ENCODE measurements at regions not wholly inside any gene's neighbourhood (a gene's known extent, or its start where the extent isn't known, plus 50 kb on each side); places are given as distances from the start of the nearest gene placed in this dataset.

- no peak for DNase-seq
Observed at GRCh38 chr12:24721191-24721590, 227.7 kb downstream of the BCAT1 start.

DNA sequence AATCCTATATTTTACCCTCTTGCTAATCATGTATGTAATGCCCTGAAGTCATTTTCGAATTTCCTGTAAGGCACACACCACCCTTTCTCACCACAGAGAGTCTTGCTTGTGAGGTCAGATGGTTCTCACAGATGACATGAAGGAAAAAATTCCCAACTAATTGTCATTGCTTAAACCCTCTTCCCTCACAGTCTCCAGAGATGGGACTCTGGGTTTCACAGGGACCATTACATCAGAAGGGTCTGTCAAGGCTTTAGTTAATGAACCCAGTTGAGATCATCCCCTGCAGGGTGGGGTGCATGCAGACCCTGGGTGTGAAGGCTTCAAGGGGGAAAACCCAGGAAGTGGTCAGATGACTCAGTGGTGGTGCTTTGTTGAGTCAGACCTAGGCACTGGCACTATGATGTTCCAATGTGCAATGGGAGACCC is 229.6 kb downstream of the BCAT1 start:
- DNase-seq, result peak; percentile 23

DNA sequence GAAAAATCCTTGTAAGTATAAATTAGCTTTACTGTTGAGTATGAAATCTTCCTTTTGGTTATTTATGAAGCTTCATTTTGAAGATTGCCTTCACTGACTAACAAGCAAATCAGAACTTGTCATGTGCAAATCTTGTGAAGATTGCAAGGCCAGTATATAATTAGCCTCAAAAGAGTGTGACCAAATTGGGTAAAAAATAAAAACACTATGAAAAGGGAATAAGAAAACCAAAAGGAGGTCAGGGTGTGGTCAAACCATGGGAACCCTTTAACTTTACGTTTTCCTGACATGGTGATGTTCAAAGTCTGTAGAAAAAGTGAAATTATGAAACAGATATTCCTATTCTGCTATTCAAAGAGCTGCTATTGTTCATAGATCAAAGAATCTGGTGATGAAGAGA is 230.3 kb downstream of the BCAT1 start:
- no peak for DNase-seq

- no peak for DNase-seq
Observed at GRCh38 chr12:24714237-24714636, 234.7 kb downstream of the BCAT1 start.

DNA sequence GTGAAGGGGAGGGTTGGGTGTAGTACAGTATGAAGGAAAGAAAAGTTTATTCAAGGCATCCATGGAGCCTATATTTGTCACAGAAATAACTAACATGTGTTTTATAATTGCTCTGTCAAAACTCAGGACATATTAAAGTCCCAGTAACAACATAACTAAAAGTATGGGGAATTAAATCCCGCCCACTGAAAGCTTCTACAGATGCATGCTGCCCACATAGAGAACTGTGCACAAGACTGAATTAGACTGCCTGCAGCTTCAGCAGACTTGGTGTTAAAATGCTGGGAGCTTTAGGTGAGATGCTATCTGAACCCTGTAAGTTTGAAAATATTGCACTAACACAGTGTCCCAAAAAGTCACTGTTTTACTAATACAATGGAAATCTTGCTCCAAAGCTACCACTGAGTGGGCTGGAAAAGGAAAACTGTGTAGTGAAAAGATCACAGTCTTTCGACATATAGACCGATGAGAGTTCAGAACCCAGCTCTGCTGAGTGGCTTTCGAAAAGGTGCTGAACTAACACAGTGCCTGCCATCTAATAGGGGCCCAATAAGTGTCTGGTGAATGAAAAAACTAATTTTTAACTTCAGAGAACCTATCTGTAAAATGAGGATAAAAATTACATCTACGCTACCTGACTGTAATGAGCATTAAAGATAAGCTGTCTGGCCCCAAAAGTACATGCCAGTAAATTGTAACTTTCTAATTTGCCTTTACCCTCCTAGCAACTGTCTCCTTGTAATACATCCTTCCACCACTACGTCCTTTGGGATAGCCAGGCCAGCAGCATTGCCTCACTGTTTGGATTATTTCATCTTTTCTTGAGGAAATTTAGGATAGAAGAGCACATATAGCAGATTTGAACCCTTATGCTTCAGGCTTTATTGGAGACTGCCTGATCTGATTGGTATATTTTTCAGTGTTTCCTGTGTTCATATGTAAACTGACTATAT is 237.6 kb downstream of the BCAT1 start:
- no peak for DNase-seq

- DNase-seq, result no peak
Observed at GRCh38 chr12:24709216-24709615, 239.7 kb downstream of the BCAT1 start.

GRCh38 chr12:24708718-24709117 is 240.2 kb downstream of the BCAT1 start:
- DNase-seq, result no peak

DNA sequence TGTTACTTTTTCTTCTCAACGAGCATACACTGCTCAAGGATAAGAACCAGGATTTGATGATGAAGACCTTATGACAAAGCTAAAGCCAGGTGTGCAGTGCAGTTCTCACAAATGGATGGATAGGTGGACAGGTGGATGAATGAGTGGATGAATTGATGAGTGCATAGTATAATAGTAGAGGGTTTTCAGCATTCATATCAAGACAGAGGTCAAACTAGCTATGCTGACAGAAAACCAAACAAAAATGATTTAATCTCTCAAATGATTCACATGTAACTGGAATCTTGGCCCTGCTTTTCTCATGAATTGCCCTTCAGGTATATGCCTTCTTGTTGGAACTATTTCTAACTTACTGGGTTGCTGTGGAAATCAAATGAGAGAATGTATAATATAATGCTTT is 240.9 kb downstream of the BCAT1 start:
- no peak for DNase-seq

DNA sequence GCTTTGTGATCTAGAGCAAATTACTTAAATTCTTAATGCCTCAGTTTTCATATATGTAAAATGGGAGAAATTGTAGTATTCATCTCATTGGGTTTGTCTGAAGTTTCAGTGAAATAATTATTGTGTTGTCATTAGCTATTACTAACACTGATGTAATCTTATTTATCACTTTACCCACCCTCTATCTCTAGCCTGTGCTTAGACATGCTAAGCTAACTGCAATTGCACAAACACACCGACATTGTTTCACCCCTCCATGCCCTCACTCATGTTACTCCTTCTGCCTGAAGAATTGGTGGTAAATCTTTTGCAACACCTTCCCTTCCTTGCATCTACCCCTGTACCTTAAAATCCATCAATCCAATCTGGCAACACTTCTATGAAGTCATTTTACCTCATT is 241.6 kb downstream of the BCAT1 start:
- no peak for DNase-seq

DNA sequence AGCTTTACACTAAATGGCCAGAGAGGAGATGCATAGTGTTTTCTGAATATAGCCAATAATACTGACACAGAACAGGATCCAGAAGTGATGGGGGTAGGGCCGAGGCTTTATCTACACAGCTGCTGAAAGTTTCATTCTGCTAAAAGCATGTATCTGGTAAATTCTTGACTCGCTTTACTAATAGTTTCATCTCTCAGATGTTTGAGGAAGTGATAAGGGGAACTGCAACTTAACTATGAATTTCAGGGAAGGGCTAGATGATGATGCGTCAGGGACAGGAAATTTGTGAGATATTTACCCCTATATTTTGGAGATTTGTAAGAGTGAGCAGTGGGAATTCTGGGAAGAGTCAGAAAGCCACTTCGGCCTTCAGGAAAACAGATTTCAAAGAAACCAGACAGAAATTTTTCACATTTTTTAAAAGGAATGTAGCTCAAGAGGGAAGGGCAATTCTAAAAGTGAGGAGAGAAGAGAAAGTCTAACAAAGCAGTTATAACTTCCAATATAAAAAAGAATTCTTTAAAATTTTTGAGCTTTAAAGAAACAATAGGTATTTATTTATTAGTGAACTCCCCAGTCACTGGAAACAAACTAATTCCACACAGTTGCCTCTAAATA is 243.1 kb downstream of the BCAT1 start:
- no peak for DNase-seq

- no peak for DNase-seq
Observed at GRCh38 chr12:24705216-24705615, 243.7 kb downstream of the BCAT1 start.

GRCh38 chr12:24701343-24701742 is 247.6 kb downstream of the BCAT1 start:
- no peak for DNase-seq

DNA sequence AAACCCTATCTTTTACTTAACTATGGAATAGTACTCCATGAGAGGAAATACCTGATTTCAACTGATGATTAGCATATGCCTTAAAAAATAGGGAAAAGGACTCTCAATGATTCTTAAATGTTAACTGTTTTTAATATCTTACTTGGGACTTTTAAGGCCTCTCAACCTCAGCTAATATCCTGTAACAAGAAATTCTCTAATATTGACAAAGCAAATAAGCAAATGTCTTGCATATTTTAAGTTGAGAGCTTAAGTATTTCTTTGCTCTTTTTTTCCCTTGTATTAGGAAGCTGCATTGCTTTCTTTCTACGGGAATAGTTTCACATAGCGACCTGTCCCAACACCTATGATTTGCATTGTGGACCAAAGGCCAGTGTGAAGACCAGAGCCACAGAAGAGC is 249.9 kb downstream of the BCAT1 start:
- no peak for DNase-seq

DNA sequence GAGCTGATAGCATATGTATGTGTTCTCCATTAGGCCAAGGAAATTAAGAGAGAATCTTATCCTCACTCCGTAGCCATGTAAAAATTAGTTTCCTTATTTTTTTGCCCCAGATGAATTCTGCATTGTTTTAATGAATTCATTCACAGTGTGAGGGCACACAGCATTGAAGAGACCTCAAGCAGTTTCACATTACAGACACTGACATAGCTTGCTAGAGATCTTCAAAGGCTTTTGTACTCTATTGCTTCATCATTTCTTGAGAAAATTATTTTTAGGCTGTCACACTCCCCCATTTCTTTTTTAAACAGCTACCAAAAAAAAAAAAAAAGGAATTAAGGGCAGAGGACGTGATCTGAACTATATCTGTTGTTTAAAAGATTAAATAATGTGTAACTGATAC is 251.1 kb downstream of the BCAT1 start:
- DNase-seq, result no peak

GRCh38 chr12:24697295-24697694 is 251.6 kb downstream of the BCAT1 start:
- no peak for DNase-seq

- DNase-seq, result no peak
Observed at GRCh38 chr12:24696800-24697199, 252.1 kb downstream of the BCAT1 start.

GRCh38 chr12:24695657-24696329 is 253.1 kb downstream of the BCAT1 start:
- no peak for DNase-seq

GRCh38 chr12:24695103-24695502 is 253.8 kb downstream of the BCAT1 start:
- DNase-seq, result no peak

GRCh38 chr12:24688601-24689000 is 260.3 kb downstream of the BCAT1 start:
- DNase-seq, result no peak

DNA sequence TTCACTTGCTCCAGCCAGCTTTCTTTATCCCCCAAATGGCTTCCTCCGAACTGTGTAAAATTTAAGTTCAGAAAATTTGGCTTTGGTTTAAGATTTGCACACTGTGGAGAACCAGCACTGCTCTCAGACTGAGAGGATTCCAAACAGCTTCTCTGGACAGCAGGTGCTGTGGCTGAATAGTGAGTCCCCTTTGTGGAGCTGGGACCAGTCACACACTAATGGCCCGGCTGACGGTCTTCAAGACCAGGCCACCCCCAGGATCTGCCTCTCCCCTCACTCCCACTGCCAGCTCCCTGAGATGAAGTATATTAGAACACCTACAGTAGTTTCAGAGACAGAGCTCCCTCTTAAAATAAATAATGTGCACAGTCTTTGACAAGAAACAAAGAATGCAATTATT is 267.3 kb downstream of the BCAT1 start:
- DNase-seq, result no peak

DNA sequence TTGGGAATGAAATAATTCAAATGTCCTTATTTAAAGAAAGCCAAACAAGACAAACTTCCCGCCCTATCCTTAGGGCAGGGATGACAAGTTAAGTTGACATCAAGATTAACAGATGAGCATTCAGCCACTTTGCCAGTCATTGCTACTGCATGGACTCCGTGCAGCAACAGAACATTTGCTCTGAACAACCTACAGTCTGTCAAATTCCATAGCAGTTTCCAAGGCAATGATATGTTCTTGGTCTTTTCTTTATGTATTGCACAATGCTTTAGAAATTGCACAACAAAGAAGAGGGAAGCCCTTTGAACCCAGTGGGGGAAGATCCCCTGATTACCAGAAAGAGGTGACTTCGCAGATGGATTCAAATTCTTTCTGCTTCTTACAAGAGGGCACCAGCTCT is 269.8 kb downstream of the BCAT1 start:
- no peak for DNase-seq

- no peak for DNase-seq
Observed at GRCh38 chr12:24678436-24678835, 270.5 kb downstream of the BCAT1 start.

GRCh38 chr12:24668563-24668962 is 280.3 kb downstream of the BCAT1 start:
- no peak for DNase-seq

All from CD4-positive, alpha-beta T cell treated with Interleukin-12 subunit alpha and Interleukin-12 subunit beta, for 1 hour (primary cell).